ENCODE measurements at regions not wholly inside any gene's neighbourhood (a gene's known extent, or its start where the extent isn't known, plus 50 kb on each side); places are given as distances from the start of the nearest gene placed in this dataset.

DNA sequence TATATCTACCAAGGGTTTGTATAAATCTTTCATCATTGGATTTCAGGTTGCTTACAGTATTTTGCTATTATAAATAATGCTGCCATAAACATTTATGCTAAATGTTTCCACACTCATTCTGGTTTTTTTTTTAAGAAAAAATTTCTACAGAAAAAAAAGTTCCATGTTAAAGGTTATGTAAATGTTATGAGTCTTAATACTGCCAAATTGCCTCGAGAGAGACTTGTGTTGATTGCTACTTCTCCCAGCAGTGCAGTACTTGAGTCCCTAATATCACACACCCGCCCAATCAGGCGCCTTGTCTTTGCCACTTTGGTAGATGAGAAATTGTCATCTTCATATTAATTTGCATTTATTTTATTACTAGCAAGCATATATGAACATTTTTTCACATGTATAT is 96.7 kb upstream of the TMEM26 start:
- Histone ChIP-seq H3K27ac (ENCODE audit: low read length, poor library complexity, severe bottlenecking) (no peak overlapping the region), H2BK5ac (ENCODE audit: low read depth, low read length, poor library complexity, severe bottlenecking) (no peak overlapping the region), H2AFZ (ENCODE audit: low read depth, low read length) (no peak overlapping the region), H3K18ac (ENCODE audit: low read depth in 1 of 2, low read length in 2 of 2) (no peak overlapping the region), H3K4me3 (ENCODE audit: insufficient read depth in 1 of 2, low read depth in 1 of 2, low read length in 2 of 2) (no peak overlapping the region), H2BK120ac (ENCODE audit: low read depth, low read length) (no peak overlapping the region), H3K79me1 (replicated peaks; ENCODE audit: low read length, poor library complexity, severe bottlenecking) (no peaks in the 10 kb centered on the region), H4K8ac (ENCODE audit: low read length) (no peak overlapping the region), H4K91ac (ENCODE audit: low read length) (no peak overlapping the region), H2AK5ac (ENCODE audit: low read length, severe bottlenecking) (no peak overlapping the region), H2BK15ac (ENCODE audit: low read depth, poor library complexity, severe bottlenecking) (no peak overlapping the region), H2BK12ac (ENCODE audit: low read length in 2 of 2) (no peak overlapping the region), H3K9ac (ENCODE audit: low read length) (no peak overlapping the region), H3K27me3 (ENCODE audit: control insufficient read depth in 1 of 2, insufficient read depth in 1 of 2, low read length in 2 of 2) (peaks cover 0 to 7% of the 10 kb centered on the region in 2 experiments), H3K23ac (ENCODE audit: low read length in 2 of 2) (no peak overlapping the region), H3K4me1 (ENCODE audit: control insufficient read depth, insufficient read depth, low read depth, low read length) (no peaks in the 10 kb centered on the region), H3K9me3 (ENCODE audit: control insufficient read depth, low read length) (no peaks in the 10 kb centered on the region), H3K14ac (ENCODE audit: low read length in 2 of 2) (no peak overlapping the region), H3K36me3 (ENCODE audit: control insufficient read depth in 1 of 2, insufficient read depth in 2 of 2, low read depth in 1 of 2, low read length in 2 of 2) (no peaks in the 10 kb centered on the region), H3K4me2 (ENCODE audit: low read length, poor library complexity, severe bottlenecking) (no peak overlapping the region), H3K4ac (ENCODE audit: low read depth in 1 of 2, low read length in 2 of 2) (no peak overlapping the region)
- no CpG with 5 or more reads among the region's 3 CpGs for WGBS
- DNase-seq, result peak; percentile 14

DNA sequence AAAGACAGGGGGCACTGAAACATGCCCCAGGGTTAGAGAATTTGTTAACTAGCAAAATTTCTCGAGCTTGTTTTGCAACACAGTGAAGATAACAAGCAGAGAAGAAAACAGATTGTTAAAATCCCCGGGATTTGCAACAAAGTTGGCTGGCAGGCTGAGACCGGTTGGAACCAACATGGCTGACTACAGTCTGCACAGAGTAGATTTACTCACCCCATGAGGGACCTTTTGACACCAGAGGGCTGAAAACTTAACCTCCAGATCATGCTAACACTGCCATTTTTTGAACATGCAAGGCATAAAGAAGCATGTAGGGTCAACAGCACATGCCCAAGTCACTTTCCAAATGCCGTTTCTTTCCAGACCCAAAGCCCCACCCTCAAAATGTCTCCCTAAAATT is 95.2 kb upstream of the TMEM26 start:
- no peaks in the 10 kb centered on the region for H3K36me3 ChIP-seq (ENCODE audit: control insufficient read depth in 1 of 2, insufficient read depth in 2 of 2, low read depth in 1 of 2, low read length in 2 of 2)
- no peak overlapping the region for H2BK5ac ChIP-seq (ENCODE audit: low read depth, low read length, poor library complexity, severe bottlenecking)
- 83% methylated on average over 4 of the region's 4 CpGs for WGBS
- no peaks in the 10 kb centered on the region for H3K9me3 ChIP-seq (ENCODE audit: control insufficient read depth, low read length)
- no peak overlapping the region for H4K8ac ChIP-seq (ENCODE audit: low read length)
- DNase-seq, result no peak
- H3K4me3 ChIP-seq (ENCODE audit: insufficient read depth in 1 of 2, low read depth in 1 of 2, low read length in 2 of 2), result no peak overlapping the region
- H2BK15ac ChIP-seq (ENCODE audit: low read depth, poor library complexity, severe bottlenecking), result no peak overlapping the region
- no peak overlapping the region for H2AFZ ChIP-seq (ENCODE audit: low read depth, low read length)
- no peak overlapping the region for H3K4me2 ChIP-seq (ENCODE audit: low read length, poor library complexity, severe bottlenecking)
- no peak overlapping the region for H3K4ac ChIP-seq (ENCODE audit: low read depth in 1 of 2, low read length in 2 of 2)
- no peaks in the 10 kb centered on the region for H3K79me1 ChIP-seq (replicated peaks; ENCODE audit: low read length, poor library complexity, severe bottlenecking)
- no peak overlapping the region for H2AK5ac ChIP-seq (ENCODE audit: low read length, severe bottlenecking)
- H4K91ac ChIP-seq (ENCODE audit: low read length), result no peak overlapping the region
- H2BK12ac ChIP-seq (ENCODE audit: low read length in 2 of 2), result no peak overlapping the region
- H3K14ac ChIP-seq (ENCODE audit: low read length in 2 of 2), result no peak overlapping the region
- H2BK120ac ChIP-seq (ENCODE audit: low read depth, low read length), result no peak overlapping the region
- no peak overlapping the region for H3K9ac ChIP-seq (ENCODE audit: low read length)
- H3K23ac ChIP-seq (ENCODE audit: low read length in 2 of 2), result no peak overlapping the region
- peaks cover 0 to 15% of the 10 kb centered on the region in 2 experiments for H3K27me3 ChIP-seq (ENCODE audit: control insufficient read depth in 1 of 2, insufficient read depth in 1 of 2, low read length in 2 of 2)
- H3K27ac ChIP-seq (ENCODE audit: low read length, poor library complexity, severe bottlenecking), result no peak overlapping the region
- H3K4me1 ChIP-seq (ENCODE audit: control insufficient read depth, insufficient read depth, low read depth, low read length), result no peaks in the 10 kb centered on the region
- H3K18ac ChIP-seq (ENCODE audit: low read depth in 1 of 2, low read length in 2 of 2), result no peak overlapping the region

DNA sequence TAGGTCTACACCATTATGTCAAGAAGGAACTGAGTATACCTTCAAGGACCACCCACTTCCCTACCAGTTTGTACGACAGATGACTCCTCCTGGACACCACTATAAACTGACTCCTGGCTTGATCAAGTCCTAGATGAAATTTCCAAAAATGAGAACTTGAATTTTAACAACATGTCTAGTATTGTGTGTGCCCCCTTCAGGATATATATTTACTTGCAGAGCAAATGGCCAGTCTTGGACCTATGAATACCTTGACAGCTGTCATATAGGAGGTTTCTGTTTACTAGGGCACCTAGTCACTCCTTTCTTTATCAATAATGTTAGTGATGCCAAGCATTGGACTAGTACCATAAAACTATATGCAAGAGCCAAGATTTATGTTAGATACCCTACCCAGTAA is 94.1 kb upstream of the TMEM26 start:
- H3K23ac ChIP-seq (ENCODE audit: low read length in 2 of 2), result no peak overlapping the region
- H2BK120ac ChIP-seq (ENCODE audit: low read depth, low read length), result no peak overlapping the region
- H2BK5ac ChIP-seq (ENCODE audit: low read depth, low read length, poor library complexity, severe bottlenecking), result no peak overlapping the region
- no peak overlapping the region for H4K91ac ChIP-seq (ENCODE audit: low read length)
- H3K18ac ChIP-seq (ENCODE audit: low read depth in 1 of 2, low read length in 2 of 2), result no peak overlapping the region
- no peak overlapping the region for H3K4me3 ChIP-seq (ENCODE audit: insufficient read depth in 1 of 2, low read depth in 1 of 2, low read length in 2 of 2)
- DNase-seq, result no peak
- no peak overlapping the region for H2BK12ac ChIP-seq (ENCODE audit: low read length in 2 of 2)
- no peak overlapping the region for H2BK15ac ChIP-seq (ENCODE audit: low read depth, poor library complexity, severe bottlenecking)
- no peaks in the 10 kb centered on the region for H3K79me1 ChIP-seq (replicated peaks; ENCODE audit: low read length, poor library complexity, severe bottlenecking)
- H3K9me3 ChIP-seq (ENCODE audit: control insufficient read depth, low read length), result no peaks in the 10 kb centered on the region
- no peak overlapping the region for H2AK5ac ChIP-seq (ENCODE audit: low read length, severe bottlenecking)
- H4K8ac ChIP-seq (ENCODE audit: low read length), result no peak overlapping the region
- H3K27me3 ChIP-seq (ENCODE audit: control insufficient read depth in 1 of 2, insufficient read depth in 1 of 2, low read length in 2 of 2), result peaks cover 0 to 15% of the 10 kb centered on the region in 2 experiments
- no peaks in the 10 kb centered on the region for H3K4me1 ChIP-seq (ENCODE audit: control insufficient read depth, insufficient read depth, low read depth, low read length)
- H3K4ac ChIP-seq (ENCODE audit: low read depth in 1 of 2, low read length in 2 of 2), result no peak overlapping the region
- no peak overlapping the region for H2AFZ ChIP-seq (ENCODE audit: low read depth, low read length)
- no peak overlapping the region for H3K27ac ChIP-seq (ENCODE audit: low read length, poor library complexity, severe bottlenecking)
- no peaks in the 10 kb centered on the region for H3K36me3 ChIP-seq (ENCODE audit: control insufficient read depth in 1 of 2, insufficient read depth in 2 of 2, low read depth in 1 of 2, low read length in 2 of 2)
- H3K9ac ChIP-seq (ENCODE audit: low read length), result no peak overlapping the region
- H3K14ac ChIP-seq (ENCODE audit: low read length in 2 of 2), result no peak overlapping the region
- WGBS, result 92% methylated on average over 1 of the region's 1 CpG
- no peak overlapping the region for H3K4me2 ChIP-seq (ENCODE audit: low read length, poor library complexity, severe bottlenecking)

DNA sequence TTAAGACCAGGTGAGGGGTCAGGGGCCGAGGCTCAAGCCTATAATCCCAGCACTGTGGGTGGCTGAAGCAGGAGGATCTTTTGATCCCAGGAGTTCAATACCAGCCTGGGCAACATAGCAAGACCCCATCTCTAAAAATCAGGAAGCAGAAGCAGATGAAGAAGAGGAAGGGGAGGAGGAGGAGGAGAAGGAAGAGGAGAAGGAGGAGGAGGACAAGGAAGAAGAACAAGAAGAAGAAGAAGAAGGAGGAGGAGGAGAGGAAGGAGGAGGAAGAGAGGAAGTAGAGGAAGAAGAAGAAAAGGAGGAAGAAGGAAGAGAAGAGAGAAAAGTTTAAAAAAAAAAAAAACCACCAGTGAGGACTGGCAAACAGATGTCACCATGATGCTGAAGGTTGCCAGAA is 92.0 kb upstream of the TMEM26 start:
- Histone ChIP-seq H2AK5ac (ENCODE audit: low read length, severe bottlenecking) (no peak overlapping the region), H2BK5ac (ENCODE audit: low read depth, low read length, poor library complexity, severe bottlenecking) (no peak overlapping the region), H3K18ac (ENCODE audit: low read depth in 1 of 2, low read length in 2 of 2) (no peak overlapping the region), H3K36me3 (ENCODE audit: control insufficient read depth in 1 of 2, insufficient read depth in 2 of 2, low read depth in 1 of 2, low read length in 2 of 2) (no peaks in the 10 kb centered on the region), H3K4me1 (ENCODE audit: control insufficient read depth, insufficient read depth, low read depth, low read length) (no peaks in the 10 kb centered on the region), H3K9me3 (ENCODE audit: control insufficient read depth, low read length) (no peaks in the 10 kb centered on the region), H2AFZ (ENCODE audit: low read depth, low read length) (no peak overlapping the region), H3K4ac (ENCODE audit: low read depth in 1 of 2, low read length in 2 of 2) (no peak overlapping the region), H2BK15ac (ENCODE audit: low read depth, poor library complexity, severe bottlenecking) (no peak overlapping the region), H4K8ac (ENCODE audit: low read length) (no peak overlapping the region), H3K27ac (ENCODE audit: low read length, poor library complexity, severe bottlenecking) (no peak overlapping the region), H3K14ac (ENCODE audit: low read length in 2 of 2) (no peak overlapping the region), H4K91ac (ENCODE audit: low read length) (no peak overlapping the region), H2BK12ac (ENCODE audit: low read length in 2 of 2) (no peak overlapping the region), H3K23ac (ENCODE audit: low read length in 2 of 2) (no peak overlapping the region), H3K4me2 (ENCODE audit: low read length, poor library complexity, severe bottlenecking) (no peak overlapping the region), H2BK120ac (ENCODE audit: low read depth, low read length) (no peak overlapping the region), H3K9ac (ENCODE audit: low read length) (no peak overlapping the region), H3K79me1 (replicated peaks; ENCODE audit: low read length, poor library complexity, severe bottlenecking) (no peaks in the 10 kb centered on the region), H3K4me3 (ENCODE audit: insufficient read depth in 1 of 2, low read depth in 1 of 2, low read length in 2 of 2) (no peak overlapping the region), H3K27me3 (ENCODE audit: control insufficient read depth in 1 of 2, insufficient read depth in 1 of 2, low read length in 2 of 2) (peaks cover 0 to 18% of the 10 kb centered on the region in 2 experiments)
- 82% methylated on average over 1 of the region's 1 CpG for WGBS
- DNase-seq, result no peak

Measured in mesenchymal stem cell (in vitro differentiated cells and primary cell).